Loucy (cell line): ENCODE measurements at regions not wholly inside any gene's neighbourhood (a gene's known extent, or its start where the extent isn't known, plus 50 kb on each side); places are given as distances from the start of the nearest gene placed in this dataset.

Source experiments
- H2AFZ ChIP-seq: fragments of 200-600 bp; sonication (generic); 2 replicates; pipeline ENCODE4 v1.6.0; 2016; ENCODE audit warnings: antibody characterized with exemption, mild to moderate bottlenecking, low read length, moderate library complexity
- H3F3A ChIP-seq: fragments of 200-600 bp; 2 replicates; pipeline ENCODE4 v1.6.0; 2016; ENCODE audit warnings: antibody characterized with exemption, low read depth, mild to moderate bottlenecking
- H3K27me3 ChIP-seq: fragments of 200-600 bp; sonication (generic); 2 replicates; pipeline ENCODE4 v1.6.1; 2014; ENCODE audit warnings: low read length, mild to moderate bottlenecking; ENCODE audit not compliant: insufficient read depth, poor library complexity, severe bottlenecking
- H3K36me3 ChIP-seq: fragments of 200-600 bp; sonication (generic); 2 replicates; pipeline ENCODE4 v1.6.1; 2016; ENCODE audit warnings: low read length; ENCODE audit not compliant: insufficient read depth
- H3K4me1 ChIP-seq: fragments of 200-600 bp; sonication (generic); 2 replicates; pipeline ENCODE4 v1.5.1; 2014; ENCODE audit warnings: low read length, mild to moderate bottlenecking; ENCODE audit not compliant: insufficient read depth, poor library complexity, severe bottlenecking
- H3K4me2 ChIP-seq: fragments of 200-600 bp; sonication (generic); 2 replicates; pipeline ENCODE4 v1.6.0; 2014; ENCODE audit warnings: antibody characterized with exemption, low read length, low read depth, mild to moderate bottlenecking; ENCODE audit not compliant: poor library complexity, severe bottlenecking
- H3K4me3 ChIP-seq: fragments of 200-600 bp; sonication (generic); 2 replicates; pipeline ENCODE4 v1.5.1; 2014; ENCODE audit warnings: low read length, mild to moderate bottlenecking, mixed read lengths; ENCODE audit not compliant: poor library complexity, severe bottlenecking
- H3K79me2 ChIP-seq: fragments of 200-600 bp; sonication (generic); 2 replicates; pipeline ENCODE4 v1.6.1; 2014; ENCODE audit warnings: low read length; ENCODE audit not compliant: insufficient read depth
- H3K9ac ChIP-seq: fragments of 200-600 bp; sonication (generic); 2 replicates; pipeline ENCODE4 v1.6.0; 2014; ENCODE audit warnings: mild to moderate bottlenecking, low read depth, low read length, moderate library complexity; ENCODE audit not compliant: poor library complexity, severe bottlenecking
- H3K9me2 ChIP-seq: fragments of 200-600 bp; sonication (generic); replicated peaks from 2 replicates; pipeline ENCODE4 v1.6.1; 2016; ENCODE audit warnings: low read depth, low read length, mixed read lengths
- H3K9me3 ChIP-seq: fragments of 200-600 bp; sonication (generic); 2 replicates; pipeline ENCODE4 v1.6.1; 2014; ENCODE audit warnings: mild to moderate bottlenecking, antibody characterized with exemption, low read length, low read depth; ENCODE audit not compliant: insufficient read depth
- H4K20me1 ChIP-seq: fragments of 200-600 bp; sonication (generic); 2 replicates; pipeline ENCODE4 v1.6.0; 2014; ENCODE audit warnings: antibody characterized with exemption, low read length, mild to moderate bottlenecking; ENCODE audit not compliant: insufficient read depth, poor library complexity, severe bottlenecking
- EZH2phosphoT487 ChIP-seq: fragments of 200-600 bp; IDR thresholded peaks from 2 replicates; pipeline ENCODE4 v1.6.1; 2018; ENCODE audit warnings: antibody characterized with exemption, mild to moderate bottlenecking, moderate library complexity, borderline replicate concordance
- TF ChIP-seq, protein P1 (sequence below): fragments of 200-600 bp; sonication (generic); conservative IDR thresholded peaks from 2 replicates; pipeline ENCODE4 v1.5.1; 2014; ENCODE audit warnings: mild to moderate bottlenecking, antibody characterized with exemption, low read length

DNA sequence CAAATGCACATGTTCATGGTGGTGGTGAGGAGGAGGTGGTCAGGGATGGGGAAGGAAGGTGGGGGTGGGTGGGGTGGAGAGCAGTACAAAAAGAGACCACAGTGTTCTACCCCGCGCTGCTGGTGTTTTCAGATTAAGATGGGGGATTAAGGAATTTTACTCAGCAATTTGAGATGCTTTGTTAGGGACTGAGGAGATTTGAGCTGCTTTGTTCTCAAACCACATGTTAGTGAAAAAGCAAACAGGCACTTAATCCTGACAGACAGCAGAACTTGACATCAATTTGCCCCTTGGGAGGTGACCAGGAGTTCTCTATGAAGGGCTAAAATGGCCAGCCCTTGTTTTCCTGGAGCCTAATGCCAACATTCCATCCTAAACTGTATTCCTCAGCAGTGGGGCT is 244.5 kb downstream of the MEIS1 start:
- no peak overlapping the region for H3K4me2 ChIP-seq
- no peaks in the 10 kb centered on the region for H3K9me2 ChIP-seq
- no peaks in the 10 kb centered on the region for H3K27me3 ChIP-seq
- no peaks in the 10 kb centered on the region for H3K4me1 ChIP-seq
- H3F3A ChIP-seq = no peaks in the 10 kb centered on the region
- no peaks in the 10 kb centered on the region for H4K20me1 ChIP-seq
- H3K79me2 ChIP-seq = no peaks in the 10 kb centered on the region
- H3K4me3 ChIP-seq = no peak overlapping the region
- TF ChIP-seq EZH2phosphoT487 = no peak
- TF ChIP-seq, protein P1, sequence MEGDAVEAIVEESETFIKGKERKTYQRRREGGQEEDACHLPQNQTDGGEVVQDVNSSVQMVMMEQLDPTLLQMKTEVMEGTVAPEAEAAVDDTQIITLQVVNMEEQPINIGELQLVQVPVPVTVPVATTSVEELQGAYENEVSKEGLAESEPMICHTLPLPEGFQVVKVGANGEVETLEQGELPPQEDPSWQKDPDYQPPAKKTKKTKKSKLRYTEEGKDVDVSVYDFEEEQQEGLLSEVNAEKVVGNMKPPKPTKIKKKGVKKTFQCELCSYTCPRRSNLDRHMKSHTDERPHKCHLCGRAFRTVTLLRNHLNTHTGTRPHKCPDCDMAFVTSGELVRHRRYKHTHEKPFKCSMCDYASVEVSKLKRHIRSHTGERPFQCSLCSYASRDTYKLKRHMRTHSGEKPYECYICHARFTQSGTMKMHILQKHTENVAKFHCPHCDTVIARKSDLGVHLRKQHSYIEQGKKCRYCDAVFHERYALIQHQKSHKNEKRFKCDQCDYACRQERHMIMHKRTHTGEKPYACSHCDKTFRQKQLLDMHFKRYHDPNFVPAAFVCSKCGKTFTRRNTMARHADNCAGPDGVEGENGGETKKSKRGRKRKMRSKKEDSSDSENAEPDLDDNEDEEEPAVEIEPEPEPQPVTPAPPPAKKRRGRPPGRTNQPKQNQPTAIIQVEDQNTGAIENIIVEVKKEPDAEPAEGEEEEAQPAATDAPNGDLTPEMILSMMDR = no peak
- H3K9ac ChIP-seq = no peak overlapping the region
- no peaks in the 10 kb centered on the region for H3K36me3 ChIP-seq
- H3K9me3 ChIP-seq = no peaks in the 10 kb centered on the region
- no peak overlapping the region for H2AFZ ChIP-seq

DNA sequence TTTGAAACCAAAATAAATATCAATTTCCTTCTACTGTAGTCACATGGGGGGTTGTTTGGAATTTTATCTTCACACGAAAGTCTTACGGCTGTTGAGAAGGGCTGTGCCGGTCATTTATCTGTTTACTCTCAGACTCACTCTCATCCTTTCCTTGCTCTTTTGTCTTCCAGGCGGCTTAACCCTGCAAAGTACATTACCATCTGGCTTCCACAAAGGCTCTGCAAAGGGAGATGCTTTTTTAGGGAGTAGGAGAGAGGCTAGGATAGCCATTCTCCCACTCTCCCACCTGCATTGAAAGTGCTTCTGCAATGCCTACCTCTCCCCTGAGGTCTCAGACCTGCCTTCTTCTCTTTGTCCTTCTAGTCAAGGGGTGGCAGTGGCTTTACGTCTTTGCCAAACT is 247.6 kb downstream of the MEIS1 start:
- Histone ChIP-seq H3K9me3 (no peaks in the 10 kb centered on the region), H3K4me2 (no peak overlapping the region), H3K36me3 (no peaks in the 10 kb centered on the region), H2AFZ (no peak overlapping the region), H3K4me1 (no peaks in the 10 kb centered on the region), H3K27me3 (no peaks in the 10 kb centered on the region), H3F3A (no peaks in the 10 kb centered on the region), H3K9ac (no peak overlapping the region), H4K20me1 (no peaks in the 10 kb centered on the region), H3K79me2 (no peaks in the 10 kb centered on the region), H3K4me3 (no peak overlapping the region), H3K9me2 (no peaks in the 10 kb centered on the region)
- no peak for TF ChIP-seq EZH2phosphoT487
- TF ChIP-seq, protein P1 = no peak

DNA sequence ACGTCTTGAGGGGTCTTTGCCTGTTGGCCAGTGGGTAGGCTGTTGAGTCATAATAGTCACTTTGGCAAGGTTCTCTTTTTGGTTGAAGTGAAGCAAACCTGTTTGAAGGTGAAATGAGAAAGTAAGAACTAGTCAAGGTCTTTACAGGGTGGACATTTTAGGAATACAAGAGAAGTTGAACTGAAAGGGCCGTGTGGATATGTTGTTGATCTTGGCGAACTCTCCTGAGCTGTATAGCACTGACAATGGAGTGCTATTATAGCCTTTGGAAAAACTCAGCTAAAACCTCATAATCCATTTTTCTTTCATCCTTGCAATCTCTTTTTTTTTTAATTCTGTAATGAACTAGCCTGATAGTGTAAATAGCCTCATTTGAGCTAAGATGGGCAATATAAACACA is 248.1 kb downstream of the MEIS1 start:
- H3K9ac ChIP-seq = no peak overlapping the region
- no peaks in the 10 kb centered on the region for H3K27me3 ChIP-seq
- no peak overlapping the region for H3K4me3 ChIP-seq
- no peaks in the 10 kb centered on the region for H3F3A ChIP-seq
- no peak overlapping the region for H3K4me2 ChIP-seq
- no peaks in the 10 kb centered on the region for H4K20me1 ChIP-seq
- TF ChIP-seq, protein P1 = no peak
- no peak for TF ChIP-seq EZH2phosphoT487
- H3K9me3 ChIP-seq = no peaks in the 10 kb centered on the region
- H3K9me2 ChIP-seq = no peaks in the 10 kb centered on the region
- H2AFZ ChIP-seq = no peak overlapping the region
- no peaks in the 10 kb centered on the region for H3K4me1 ChIP-seq
- H3K36me3 ChIP-seq = no peaks in the 10 kb centered on the region
- no peaks in the 10 kb centered on the region for H3K79me2 ChIP-seq
